Thoracic aorta (tissue), 2 donors: ENCODE measurements at regions not wholly inside any gene's neighbourhood (a gene's known extent, or its start where the extent isn't known, plus 50 kb on each side); places are given as distances from the start of the nearest gene placed in this dataset.

Experiments
- ATAC-seq: fragments of 150-250 bp; one replicate; pipeline ENCODE4 v1.8.0; 2017; ENCODE audit warnings: low read depth; ENCODE audit not compliant: insufficient number of reproducible peaks, low FRiP score
- DNase-seq: peaks from one replicate; pipeline ENCODE4 v3.0.0-alpha.2; 2020; ENCODE audit warnings: low spot score
- H3K27ac ChIP-seq, 2 donors: fragments of 200-600 bp; sonication (generic); 1 replicate in 1 of 2; 2 replicates in 1 of 2; pipeline ENCODE4 v1.5.1; 2016; ENCODE audit warnings: mild to moderate bottlenecking in 2 of 2, moderate library complexity in 2 of 2
- H3K27me3 ChIP-seq: fragments of 200-600 bp; sonication (generic); replicated peaks from 2 replicates; pipeline ENCODE4 v1.6.0; 2016; ENCODE audit warnings: mild to moderate bottlenecking; ENCODE audit not compliant: insufficient read depth
- H3K36me3 ChIP-seq: fragments of 200-600 bp; sonication (generic); one replicate; pipeline ENCODE4 v1.5.1; 2016
- H3K4me1 ChIP-seq, 2 donors: fragments of 200-600 bp; sonication (generic); 1 replicate in 1 of 2; 2 replicates in 1 of 2; pipeline versions ENCODE4 v1.5.1 to v1.6.0; 2016; ENCODE audit warnings: low read depth in 2 of 2, mild to moderate bottlenecking in 1 of 2; ENCODE audit not compliant: control insufficient read depth in 1 of 2
- H3K4me3 ChIP-seq: fragments of 200-600 bp; sonication (generic); 2 replicates; pipeline ENCODE4 v1.5.1; 2016; ENCODE audit warnings: mild to moderate bottlenecking
- H3K9me3 ChIP-seq: fragments of 200-600 bp; sonication (generic); 2 replicates; pipeline ENCODE4 v1.5.1; 2016
- TF ChIP-seq, protein P1 (sequence below): fragments of 200-600 bp; sonication (generic); IDR thresholded peaks from one replicate; pipeline ENCODE4 v1.5.1; 2019; ENCODE audit warnings: antibody characterized with exemption

GRCh38 chr6:148682990-148683389, 63.8 kb upstream of the UST start:
- Histone ChIP-seq H3K36me3 (no peaks in the 10 kb centered on the region), H3K4me3 (no peak overlapping the region), H3K9me3 (no peaks in the 10 kb centered on the region), H3K27me3 (no peaks in the 10 kb centered on the region), H3K27ac (no peak overlapping the region), H3K4me1 (no peaks in the 10 kb centered on the region)
- TF ChIP-seq, protein P1, sequence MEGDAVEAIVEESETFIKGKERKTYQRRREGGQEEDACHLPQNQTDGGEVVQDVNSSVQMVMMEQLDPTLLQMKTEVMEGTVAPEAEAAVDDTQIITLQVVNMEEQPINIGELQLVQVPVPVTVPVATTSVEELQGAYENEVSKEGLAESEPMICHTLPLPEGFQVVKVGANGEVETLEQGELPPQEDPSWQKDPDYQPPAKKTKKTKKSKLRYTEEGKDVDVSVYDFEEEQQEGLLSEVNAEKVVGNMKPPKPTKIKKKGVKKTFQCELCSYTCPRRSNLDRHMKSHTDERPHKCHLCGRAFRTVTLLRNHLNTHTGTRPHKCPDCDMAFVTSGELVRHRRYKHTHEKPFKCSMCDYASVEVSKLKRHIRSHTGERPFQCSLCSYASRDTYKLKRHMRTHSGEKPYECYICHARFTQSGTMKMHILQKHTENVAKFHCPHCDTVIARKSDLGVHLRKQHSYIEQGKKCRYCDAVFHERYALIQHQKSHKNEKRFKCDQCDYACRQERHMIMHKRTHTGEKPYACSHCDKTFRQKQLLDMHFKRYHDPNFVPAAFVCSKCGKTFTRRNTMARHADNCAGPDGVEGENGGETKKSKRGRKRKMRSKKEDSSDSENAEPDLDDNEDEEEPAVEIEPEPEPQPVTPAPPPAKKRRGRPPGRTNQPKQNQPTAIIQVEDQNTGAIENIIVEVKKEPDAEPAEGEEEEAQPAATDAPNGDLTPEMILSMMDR, result no peak
- DNase-seq (no peak), ATAC-seq (no peak)

- TF ChIP-seq, protein P1, result no peak
- DNase-seq (no peak), ATAC-seq (no peak)
- no peaks in the 10 kb centered on the region for H3K27me3 ChIP-seq
- no peaks in the 10 kb centered on the region for H3K9me3 ChIP-seq
- H3K4me1 ChIP-seq, result no peaks in the 10 kb centered on the region
- H3K27ac ChIP-seq, result no peak overlapping the region
- H3K4me3 ChIP-seq, result no peak overlapping the region
- no peaks in the 10 kb centered on the region for H3K36me3 ChIP-seq
These were observed 57.7 kb upstream of the UST start for GRCh38 chr6:148689168-148689567.

GRCh38 chr6:148693882-148694484, 52.8 kb upstream of the UST start:
- no peaks in the 10 kb centered on the region for H3K27me3 ChIP-seq
- TF ChIP-seq, protein P1, result no peak
- no peaks in the 10 kb centered on the region for H3K4me1 ChIP-seq
- no peak overlapping the region for H3K27ac ChIP-seq
- no peaks in the 10 kb centered on the region for H3K36me3 ChIP-seq
- no peaks in the 10 kb centered on the region for H3K9me3 ChIP-seq
- ATAC-seq, result no peak
- H3K4me3 ChIP-seq, result no peak overlapping the region
- no peak for DNase-seq
